Esophagus muscularis mucosa (tissue), 3 donors: ENCODE measurements at regions not wholly inside any gene's neighbourhood (a gene's known extent, or its start where the extent isn't known, plus 50 kb on each side); places are given as distances from the start of the nearest gene placed in this dataset.

Source experiments
- POLR2A ChIP-seq: fragments of 450-650 bp; IDR thresholded peaks from one replicate; pipeline ENCODE4 v1.6.1; 2017; ENCODE audit warnings: antibody characterized with exemption, moderate library complexity, mild to moderate bottlenecking, low read depth
- POLR2AphosphoS5 ChIP-seq, 2 donors: sonication (generic); formaldehyde crosslinking; IDR thresholded peaks; one replicate each; pipeline ENCODE4 v1.6.1; 2017; ENCODE audit warnings: antibody characterized with exemption in 2 of 2
- TF ChIP-seq, protein P1 (sequence below), 3 experiments: fragments of 200-600 bp in 2 of 3; fragments of 450-650 bp in 1 of 3; sonication (generic) in 2 of 3; IDR thresholded peaks; one replicate each; pipeline ENCODE4 v1.5.1; 2017 to 2019; ENCODE audit warnings: antibody characterized with exemption in 3 of 3, mild to moderate bottlenecking in 2 of 3, moderate library complexity in 1 of 3

DNA sequence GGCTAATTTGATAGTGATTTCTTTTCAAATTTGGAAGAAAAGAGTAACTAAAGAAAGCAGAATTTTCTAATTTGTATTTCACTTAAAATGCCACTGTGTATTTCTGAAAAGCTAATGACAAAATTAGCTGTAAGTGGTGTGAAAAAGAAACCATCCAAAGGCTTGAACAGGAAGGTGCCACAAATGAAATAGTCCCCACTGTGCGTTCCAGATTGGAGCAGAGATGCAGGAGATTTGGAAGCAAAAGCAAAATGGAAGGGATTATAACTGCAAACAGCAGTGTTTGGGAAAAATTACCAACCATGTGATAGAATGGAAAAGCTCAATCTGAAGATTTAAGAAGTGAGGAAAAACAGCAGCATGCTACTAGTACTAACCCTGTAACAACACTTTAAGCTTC, 498.7 kb downstream of the SUCLG1 start:
- TF ChIP-seq, protein P1, sequence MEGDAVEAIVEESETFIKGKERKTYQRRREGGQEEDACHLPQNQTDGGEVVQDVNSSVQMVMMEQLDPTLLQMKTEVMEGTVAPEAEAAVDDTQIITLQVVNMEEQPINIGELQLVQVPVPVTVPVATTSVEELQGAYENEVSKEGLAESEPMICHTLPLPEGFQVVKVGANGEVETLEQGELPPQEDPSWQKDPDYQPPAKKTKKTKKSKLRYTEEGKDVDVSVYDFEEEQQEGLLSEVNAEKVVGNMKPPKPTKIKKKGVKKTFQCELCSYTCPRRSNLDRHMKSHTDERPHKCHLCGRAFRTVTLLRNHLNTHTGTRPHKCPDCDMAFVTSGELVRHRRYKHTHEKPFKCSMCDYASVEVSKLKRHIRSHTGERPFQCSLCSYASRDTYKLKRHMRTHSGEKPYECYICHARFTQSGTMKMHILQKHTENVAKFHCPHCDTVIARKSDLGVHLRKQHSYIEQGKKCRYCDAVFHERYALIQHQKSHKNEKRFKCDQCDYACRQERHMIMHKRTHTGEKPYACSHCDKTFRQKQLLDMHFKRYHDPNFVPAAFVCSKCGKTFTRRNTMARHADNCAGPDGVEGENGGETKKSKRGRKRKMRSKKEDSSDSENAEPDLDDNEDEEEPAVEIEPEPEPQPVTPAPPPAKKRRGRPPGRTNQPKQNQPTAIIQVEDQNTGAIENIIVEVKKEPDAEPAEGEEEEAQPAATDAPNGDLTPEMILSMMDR (IDR thresholded peaks at IDR 0.05), result no peak
- no peak for TF ChIP-seq POLR2AphosphoS5 (IDR thresholded peaks at IDR 0.05)
- TF ChIP-seq POLR2A, result no peak
